22Rv1 (cell line): ENCODE measurements at regions not wholly inside any gene's neighbourhood (a gene's known extent, or its start where the extent isn't known, plus 50 kb on each side); places are given as distances from the start of the nearest gene placed in this dataset.

ENCODE experiments used
- H3K27ac ChIP-seq: fragments of 450-650 bp; 2 replicates; pipeline ENCODE4 v1.5.1; 2017
- CTCF ChIP-seq: fragments of 450-650 bp; IDR thresholded peaks from 2 replicates; pipeline ENCODE4 v1.5.1; 2017; ENCODE audit warnings: mild to moderate bottlenecking
- ZFX ChIP-seq: fragments of 450-650 bp; IDR thresholded peaks from 2 replicates; pipeline ENCODE4 v1.6.1; 2017; ENCODE audit warnings: antibody characterized with exemption, borderline replicate concordance

GRCh38 chr12:4214877-4215228, 58.7 kb upstream of the CCND2 start:
- H3K27ac ChIP-seq, result no peak overlapping the region
- TF ChIP-seq CTCF (no peak), ZFX (no peak)

DNA sequence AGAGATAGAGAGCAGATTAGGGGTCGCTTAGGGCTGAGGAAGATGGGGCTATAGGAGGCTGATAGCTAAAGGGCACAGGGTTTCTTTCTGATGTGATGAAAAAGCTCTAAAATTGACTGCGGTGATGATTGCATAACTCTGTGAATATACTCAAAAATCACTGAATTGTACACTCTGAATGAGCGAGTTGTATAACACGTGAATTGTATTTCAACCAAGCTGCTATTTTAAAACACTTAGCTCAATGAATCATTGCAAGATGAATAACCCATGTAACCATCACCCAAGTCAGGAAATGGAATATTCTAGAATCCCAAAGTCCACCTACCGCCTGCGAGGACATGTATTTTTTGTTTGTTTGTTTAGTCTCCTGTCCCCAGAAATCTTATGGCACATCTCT, 60.1 kb upstream of the CCND2 start:
- no peak overlapping the region for H3K27ac ChIP-seq
- no peak for TF ChIP-seq ZFX
- no peak for TF ChIP-seq CTCF

DNA sequence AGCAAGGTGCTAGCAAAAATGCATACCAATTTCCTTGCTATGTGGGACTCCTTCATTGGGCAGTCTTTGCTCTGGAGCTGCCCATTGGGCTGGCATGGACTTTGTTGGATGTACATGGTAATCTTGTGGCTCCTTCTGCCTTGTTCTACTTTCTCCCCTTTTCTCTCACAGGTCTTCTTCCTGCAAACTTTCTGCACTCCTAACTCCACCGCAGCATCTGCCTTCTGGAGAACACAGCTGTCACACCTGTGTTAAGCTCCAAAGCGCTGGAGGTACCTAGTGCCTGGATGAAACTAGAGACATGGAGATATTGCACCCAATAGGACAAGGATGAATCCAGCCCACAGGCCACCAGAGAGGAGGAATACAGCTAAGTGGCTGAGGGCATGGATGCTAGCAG, 60.7 kb upstream of the CCND2 start:
- no peak for TF ChIP-seq ZFX
- TF ChIP-seq CTCF, result no peak
- no peak overlapping the region for H3K27ac ChIP-seq

- no peak overlapping the region for H3K27ac ChIP-seq
- TF ChIP-seq ZFX, result no peak
- no peak for TF ChIP-seq CTCF
These were observed 62.2 kb upstream of the CCND2 start for GRCh38 chr12:4211372-4211771.

DNA sequence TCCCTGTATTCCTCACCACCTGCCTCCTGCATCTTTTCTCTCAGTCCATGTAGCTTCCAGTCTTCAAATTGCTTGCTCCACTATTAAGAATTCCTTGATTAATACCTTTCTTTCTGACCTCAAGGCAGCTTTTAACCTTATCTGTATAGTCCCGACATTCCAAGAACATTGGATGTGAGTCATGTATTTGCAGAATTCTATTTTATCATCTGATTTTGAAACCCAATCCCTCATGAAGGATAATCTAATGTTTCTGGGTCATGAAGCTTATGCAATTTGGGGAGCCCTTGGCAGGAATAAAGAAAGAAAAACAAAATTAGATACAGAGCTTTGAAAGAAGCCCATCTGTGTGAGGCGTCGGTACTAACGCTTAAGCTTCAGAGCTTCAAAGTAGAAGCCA, 63.4 kb upstream of the CCND2 start:
- TF ChIP-seq ZFX, result no peak
- TF ChIP-seq CTCF, result no peak
- no peak overlapping the region for H3K27ac ChIP-seq

DNA sequence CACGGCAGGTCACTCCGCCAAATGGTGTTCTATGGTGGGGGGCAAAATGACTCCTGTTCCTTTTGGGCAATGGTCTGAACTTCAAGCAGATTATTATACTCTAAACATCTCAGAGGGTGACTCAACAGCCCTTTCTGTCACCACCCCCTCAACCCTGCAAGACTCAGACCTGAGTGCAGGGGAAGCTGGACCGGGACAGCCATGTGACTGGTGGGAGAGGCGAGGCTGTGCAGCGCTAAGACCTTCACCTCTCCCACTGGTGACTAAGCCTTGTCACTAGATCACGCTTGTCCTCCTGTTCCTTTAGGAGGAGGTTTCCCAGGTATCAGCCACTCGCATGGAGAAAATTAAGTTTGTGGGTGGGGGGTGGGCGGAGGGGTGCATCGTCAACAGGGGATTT, 67.1 kb upstream of the CCND2 start:
- no peak overlapping the region for H3K27ac ChIP-seq
- TF ChIP-seq CTCF, result no peak
- TF ChIP-seq ZFX, result no peak

DNA sequence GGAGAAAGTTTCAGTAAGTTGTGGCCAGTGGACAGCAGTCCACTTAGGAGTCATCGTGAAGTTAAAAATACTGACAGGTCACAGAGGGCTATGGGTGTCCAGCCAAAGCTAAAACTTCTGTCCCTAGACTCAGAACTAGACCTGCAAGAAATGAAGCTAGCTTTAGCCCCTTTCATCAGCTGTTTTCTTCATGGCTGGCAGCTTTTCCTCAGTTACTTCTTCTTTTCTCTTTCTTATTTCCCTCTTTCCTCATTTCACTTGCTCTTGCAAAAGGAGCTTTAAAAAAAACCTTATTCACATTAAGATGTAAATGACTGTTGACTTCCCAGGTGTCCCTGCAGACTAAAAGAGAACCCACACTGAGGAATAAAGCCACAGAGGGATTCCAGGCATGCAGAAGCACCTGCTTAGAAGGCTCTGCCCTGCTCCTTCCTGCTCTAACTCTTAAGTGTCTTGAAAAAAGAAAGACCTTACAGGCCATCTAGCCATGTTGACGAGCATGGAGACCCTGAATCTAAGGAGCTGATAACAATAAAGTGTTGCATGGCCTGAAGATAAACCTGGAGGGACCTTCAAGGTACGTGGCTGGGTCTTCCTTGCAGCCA, 69.7 kb upstream of the CCND2 start:
- no peak for TF ChIP-seq CTCF
- no peak for TF ChIP-seq ZFX
- H3K27ac ChIP-seq, result no peak overlapping the region
